Breast epithelium (tissue), 4 donors: ENCODE measurements at regions not wholly inside any gene's neighbourhood (a gene's known extent, or its start where the extent isn't known, plus 50 kb on each side); places are given as distances from the start of the nearest gene placed in this dataset.

Experiments
- DNase-seq, 2 donors: peaks; one replicate each; pipeline ENCODE4 v3.0.0-alpha.2; 2019; ENCODE audit warnings: low spot score in 2 of 2
- H3K27ac ChIP-seq, 2 donors: fragments of 200-600 bp; sonication (generic) in 1 of 2; one replicate each; pipeline ENCODE4 v1.5.1; 2016 to 2019; ENCODE audit warnings: mild to moderate bottlenecking in 1 of 2
- H3K27me3 ChIP-seq, 2 donors: fragments of 200-600 bp; sonication (generic) in 1 of 2; one replicate each; pipeline versions ENCODE4 v1.5.1 to v1.6.0; 2017 to 2019; ENCODE audit warnings: control low read depth in 1 of 2, mild to moderate bottlenecking in 1 of 2
- H3K36me3 ChIP-seq: fragments of 200-600 bp; one replicate; pipeline ENCODE4 v1.5.1; 2019
- H3K4me1 ChIP-seq, 2 donors: fragments of 200-600 bp; sonication (generic); one replicate each; pipeline ENCODE4 v1.5.1; 2016 to 2019; ENCODE audit warnings: control low read depth in 1 of 2
- H3K4me3 ChIP-seq, 3 donors: fragments of 200-600 bp; sonication (generic); 1 replicate in 2 of 3; 2 replicates in 1 of 3; pipeline ENCODE4 v1.5.1; 2016 to 2019; ENCODE audit warnings: mild to moderate bottlenecking in 3 of 3, moderate library complexity in 2 of 3
- H3K9me3 ChIP-seq, 2 donors: fragments of 200-600 bp; sonication (generic) in 1 of 2; one replicate each; pipeline ENCODE4 v1.5.1; 2016 to 2019; ENCODE audit warnings: control low read depth in 1 of 2
- CTCF ChIP-seq, 3 donors: fragments of 450-650 bp; IDR thresholded peaks; one replicate each; pipeline ENCODE4 v1.5.1; 2016 to 2017; ENCODE audit warnings: antibody characterized with exemption in 3 of 3, mild to moderate bottlenecking in 3 of 3, moderate library complexity in 3 of 3
- POLR2A ChIP-seq: fragments of 450-650 bp; IDR thresholded peaks from one replicate; pipeline ENCODE4 v1.6.1; 2016; ENCODE audit warnings: antibody characterized with exemption, mild to moderate bottlenecking, moderate library complexity
- POLR2AphosphoS5 ChIP-seq, 3 donors: sonication (generic); formaldehyde crosslinking; IDR thresholded peaks; one replicate each; pipeline ENCODE4 v1.6.1; 2017; ENCODE audit warnings: antibody characterized with exemption in 3 of 3
- intact Hi-C: fragments of 100-400 bp; cut with DNase I; formaldehyde crosslinking; loops from one replicate; pipeline ENCODE4 v1.15.1; 2023; ENCODE audit warnings: low total_unique reads

GRCh38 chr4:14943749-14944148 is 58.5 kb upstream of the CPEB2 start:
- H3K9me3 ChIP-seq, result no peaks in the 10 kb centered on the region
- H3K4me3 ChIP-seq, result no peak overlapping the region
- H3K27ac ChIP-seq, result no peak overlapping the region
- H3K27me3 ChIP-seq, result no peaks in the 10 kb centered on the region
- no peak for DNase-seq
- TF ChIP-seq POLR2AphosphoS5 (IDR thresholded peaks at IDR 0.05), result no peak
- no peak for TF ChIP-seq POLR2A
- TF ChIP-seq CTCF (IDR thresholded peaks at IDR 0.05), result no peak
- intact Hi-C loops, result no loop called here
- no peaks in the 10 kb centered on the region for H3K36me3 ChIP-seq
- H3K4me1 ChIP-seq, result no peaks in the 10 kb centered on the region

GRCh38 chr4:14952352-14952751 is 49.9 kb upstream of the CPEB2 start:
- H3K4me1 ChIP-seq, result no peaks in the 10 kb centered on the region
- no peak overlapping the region for H3K4me3 ChIP-seq
- intact Hi-C loops, result no loop called here
- no peaks in the 10 kb centered on the region for H3K9me3 ChIP-seq
- H3K27ac ChIP-seq, result no peak overlapping the region
- peaks cover 3% of the 10 kb centered on the region for H3K36me3 ChIP-seq
- no peak for TF ChIP-seq CTCF (IDR thresholded peaks at IDR 0.05)
- DNase-seq, result no peak
- no peaks in the 10 kb centered on the region for H3K27me3 ChIP-seq
